ENCODE measurements at regions not wholly inside any gene's neighbourhood (a gene's known extent, or its start where the extent isn't known, plus 50 kb on each side); places are given as distances from the start of the nearest gene placed in this dataset.

DNA sequence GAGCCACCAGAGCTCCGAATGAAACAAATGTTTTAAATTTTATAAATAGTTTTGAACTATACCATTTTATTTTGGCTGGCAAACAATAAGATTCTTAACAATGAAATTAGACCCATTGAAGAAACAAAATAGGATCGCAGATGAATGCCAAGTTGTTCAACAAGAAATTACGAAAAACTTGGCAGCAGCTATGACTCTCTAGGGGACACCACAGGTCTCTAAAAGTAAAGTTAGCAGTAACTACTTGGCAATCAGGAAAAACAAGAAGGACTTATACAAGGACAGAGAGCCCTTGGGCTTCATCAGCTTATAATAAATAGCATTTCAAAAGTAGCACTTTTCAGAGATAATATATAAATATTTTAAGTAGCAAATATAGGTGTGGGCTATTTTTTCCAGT lies 603.8 kb upstream of the PSMD7 start:
- H3K27ac ChIP-seq (ENCODE audit: insufficient read depth in 1 of 2, low read depth in 1 of 2, low read length in 2 of 2, poor library complexity in 1 of 2, severe bottlenecking in 2 of 2) = no peak overlapping the region
- H3K9me3 ChIP-seq (ENCODE audit: control extremely low read depth in 1 of 5, control insufficient read depth in 4 of 5, insufficient read depth in 2 of 5, low read depth in 1 of 5, low read length in 4 of 5) = no peaks in the 10 kb centered on the region
- 100% methylated on average over 1 of the region's 3 CpGs for WGBS (ENCODE audit: insufficient coverage)
- H3K27me3 ChIP-seq (replicated peaks in 2 of 5; ENCODE audit: control insufficient read depth in 4 of 5, insufficient read depth in 5 of 5, low read length in 4 of 5) = no peaks in the 10 kb centered on the region
- no peaks in the 10 kb centered on the region for H3K4me1 ChIP-seq (ENCODE audit: control extremely low read depth in 1 of 4, control insufficient read depth in 4 of 4, insufficient read depth in 4 of 4, low read length in 3 of 4)
- ChIA-PET CTCF (no interaction called here), POLR2A (no interaction called here)
- no peak overlapping the region for H3K4me3 ChIP-seq (ENCODE audit: control insufficient read depth in 1 of 7, extremely low read depth in 1 of 7, insufficient read depth in 4 of 7, low read depth in 2 of 7, low read length in 6 of 7)
- no peaks in the 10 kb centered on the region for H3K36me3 ChIP-seq (ENCODE audit: control insufficient read depth in 4 of 4, insufficient read depth in 4 of 4, low read length in 3 of 4)
- DNase-seq = no peak

DNA sequence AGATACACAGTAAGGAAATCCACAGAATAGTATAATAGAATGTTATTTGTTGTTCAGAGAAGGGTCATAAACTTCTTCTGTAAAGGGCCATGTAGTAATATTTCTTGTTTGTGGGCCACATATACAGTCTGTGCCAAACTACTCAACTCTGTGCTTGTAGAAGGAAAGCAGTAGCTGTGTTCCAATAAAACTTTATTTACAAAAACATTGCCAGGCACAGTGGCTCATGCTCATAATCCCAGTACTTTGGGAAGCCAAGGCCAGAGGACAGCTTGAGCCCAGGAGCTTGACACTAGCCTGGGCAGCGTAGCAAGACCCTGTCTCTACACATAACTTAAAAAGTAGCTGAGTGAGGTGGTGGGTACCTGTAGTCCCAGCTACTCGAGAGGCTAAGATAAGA lies 612.8 kb upstream of the PSMD7 start:
- DNase-seq = no peak
- Histone ChIP-seq H3K27ac (ENCODE audit: insufficient read depth in 1 of 2, low read depth in 1 of 2, low read length in 2 of 2, poor library complexity in 1 of 2, severe bottlenecking in 2 of 2) (no peak overlapping the region), H3K9me3 (ENCODE audit: control extremely low read depth in 1 of 5, control insufficient read depth in 4 of 5, insufficient read depth in 2 of 5, low read depth in 1 of 5, low read length in 4 of 5) (no peaks in the 10 kb centered on the region), H3K36me3 (ENCODE audit: control insufficient read depth in 4 of 4, insufficient read depth in 4 of 4, low read length in 3 of 4) (no peaks in the 10 kb centered on the region), H3K4me3 (ENCODE audit: control insufficient read depth in 1 of 7, extremely low read depth in 1 of 7, insufficient read depth in 4 of 7, low read depth in 2 of 7, low read length in 6 of 7) (no peak overlapping the region), H3K27me3 (replicated peaks in 2 of 5; ENCODE audit: control insufficient read depth in 4 of 5, insufficient read depth in 5 of 5, low read length in 4 of 5) (no peaks in the 10 kb centered on the region), H3K4me1 (ENCODE audit: control extremely low read depth in 1 of 4, control insufficient read depth in 4 of 4, insufficient read depth in 4 of 4, low read length in 3 of 4) (no peaks in the 10 kb centered on the region)
- ChIA-PET CTCF (no interaction called here), POLR2A (no interaction called here)
- no CpG with 5 or more reads among the region's 2 CpGs for WGBS (ENCODE audit: insufficient coverage)

DNA sequence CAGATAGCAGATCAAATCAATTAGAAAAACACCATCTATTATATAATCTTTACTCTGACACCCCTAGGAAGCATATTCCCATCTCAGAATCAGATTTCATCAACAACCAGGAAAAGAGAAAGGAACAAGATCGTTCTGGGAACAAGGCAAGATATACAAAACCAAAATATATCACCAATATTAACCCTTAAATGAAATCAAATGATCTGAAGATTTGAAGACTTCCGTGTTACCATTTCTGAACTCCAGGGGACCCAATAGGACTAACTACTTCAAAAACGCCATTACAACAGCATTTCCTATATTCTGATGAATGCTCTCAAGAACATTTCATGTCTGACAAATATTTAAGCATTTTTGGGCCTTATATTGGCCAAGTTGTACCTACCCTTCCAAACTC lies 624.2 kb upstream of the ZFHX3 start:
- no peak overlapping the region for H3K4me3 ChIP-seq (ENCODE audit: control insufficient read depth in 1 of 7, extremely low read depth in 1 of 7, insufficient read depth in 4 of 7, low read depth in 2 of 7, low read length in 6 of 7)
- POLR2A ChIA-PET = no interaction called here
- H3K36me3 ChIP-seq (ENCODE audit: control insufficient read depth in 4 of 4, insufficient read depth in 4 of 4, low read length in 3 of 4) = no peaks in the 10 kb centered on the region
- DNase-seq = no peak
- CTCF ChIA-PET = no interaction called here
- no peaks in the 10 kb centered on the region for H3K4me1 ChIP-seq (ENCODE audit: control extremely low read depth in 1 of 4, control insufficient read depth in 4 of 4, insufficient read depth in 4 of 4, low read length in 3 of 4)
- peaks cover 0 to 2% (median 0%) of the 10 kb centered on the region in 5 experiments for H3K9me3 ChIP-seq (ENCODE audit: control extremely low read depth in 1 of 5, control insufficient read depth in 4 of 5, insufficient read depth in 2 of 5, low read depth in 1 of 5, low read length in 4 of 5)
- peaks cover 0 to 3% (median 0%) of the 10 kb centered on the region in 5 experiments for H3K27me3 ChIP-seq (replicated peaks in 2 of 5; ENCODE audit: control insufficient read depth in 4 of 5, insufficient read depth in 5 of 5, low read length in 4 of 5)
- 60% methylated on average over 1 of the region's 3 CpGs for WGBS (ENCODE audit: insufficient coverage)
- H3K27ac ChIP-seq (ENCODE audit: insufficient read depth in 1 of 2, low read depth in 1 of 2, low read length in 2 of 2, poor library complexity in 1 of 2, severe bottlenecking in 2 of 2) = no peak overlapping the region

DNA sequence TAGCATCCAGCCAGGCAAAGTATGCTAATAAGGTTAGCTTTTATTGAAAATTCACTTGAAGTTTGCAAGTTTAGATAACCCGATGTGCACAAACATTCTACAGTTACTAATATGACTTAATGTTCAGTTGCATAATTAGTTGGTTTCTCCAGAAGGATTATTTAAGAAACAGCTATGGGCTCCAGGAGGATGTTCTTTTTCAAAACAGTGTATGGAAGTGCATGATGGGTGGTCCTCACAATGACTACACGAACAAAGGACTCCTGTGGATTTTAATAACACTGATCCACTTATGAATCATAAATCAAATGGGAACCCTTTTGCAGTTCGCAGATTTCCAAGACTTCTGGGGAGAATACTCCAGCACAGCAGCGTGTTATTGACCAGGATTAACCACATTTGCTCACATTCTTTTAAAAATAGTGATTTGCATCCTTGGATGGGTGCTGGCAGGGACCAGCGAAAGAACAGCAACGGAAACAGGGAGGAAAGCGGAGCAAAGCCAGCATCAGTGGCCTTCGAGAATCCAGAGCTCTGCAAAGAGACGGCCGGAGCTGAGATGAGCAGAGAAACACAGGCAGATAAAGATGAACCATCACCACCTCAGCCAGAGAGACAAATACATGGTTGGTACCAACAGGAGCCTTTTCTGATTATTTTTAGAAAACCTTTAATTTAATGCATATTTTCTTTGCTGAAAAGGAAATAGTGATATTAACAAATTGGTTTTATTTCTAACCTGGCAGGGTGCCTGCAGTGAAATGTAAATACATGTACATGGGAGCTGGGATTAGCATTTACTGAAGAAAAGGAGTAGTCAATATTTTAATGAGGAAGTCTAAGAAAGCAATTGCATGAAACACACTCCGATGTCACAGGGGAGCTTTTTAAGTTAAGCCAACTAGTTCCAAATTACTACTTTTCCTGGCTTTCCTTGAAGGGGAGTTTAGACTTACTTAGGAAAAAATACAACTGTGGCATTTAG lies 623.2 kb upstream of the ZFHX3 start:
- WGBS (ENCODE audit: insufficient coverage) = 36% methylated on average over 7 of the region's 11 CpGs
- no peaks in the 10 kb centered on the region for H3K36me3 ChIP-seq (ENCODE audit: control insufficient read depth in 4 of 4, insufficient read depth in 4 of 4, low read length in 3 of 4)

DNA sequence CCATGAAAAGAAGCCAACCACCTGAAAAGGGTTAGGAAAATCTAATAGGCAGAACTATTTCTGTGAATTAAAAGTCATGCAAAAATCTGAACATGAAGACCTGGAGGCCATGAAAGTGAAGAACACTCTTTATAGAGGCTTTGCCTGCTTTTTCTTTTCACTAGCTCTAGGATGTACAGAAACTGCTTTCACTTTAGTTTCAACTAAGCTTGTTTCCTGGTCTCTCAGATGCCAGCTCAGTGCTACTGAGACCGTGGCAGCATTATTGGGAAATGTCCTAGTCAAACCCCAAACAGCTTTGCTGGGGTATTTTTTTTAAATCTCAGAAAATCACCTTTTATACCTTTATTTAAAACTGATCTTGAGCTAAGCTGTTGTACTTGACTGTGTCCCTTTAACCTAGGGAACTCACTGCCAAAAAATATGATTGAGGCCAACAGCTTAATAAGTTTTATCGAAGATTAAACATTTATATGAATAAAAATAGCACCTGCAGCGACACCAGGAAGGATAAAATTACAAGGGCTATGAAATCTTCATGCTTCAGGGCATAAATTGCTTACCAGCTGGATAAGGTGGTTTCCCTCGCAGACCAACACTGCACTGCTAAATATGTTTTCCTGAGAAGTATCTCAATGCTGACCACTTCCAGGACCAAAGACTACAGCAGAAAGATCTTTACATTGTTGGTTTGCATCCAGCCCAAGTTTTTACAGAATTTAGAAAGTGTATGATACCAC lies 621.8 kb upstream of the ZFHX3 start:
- H3K4me1 ChIP-seq (ENCODE audit: control extremely low read depth in 1 of 4, control insufficient read depth in 4 of 4, insufficient read depth in 4 of 4, low read length in 3 of 4) = no peaks in the 10 kb centered on the region
- H3K4me3 ChIP-seq (ENCODE audit: control insufficient read depth in 1 of 7, extremely low read depth in 1 of 7, insufficient read depth in 4 of 7, low read depth in 2 of 7, low read length in 6 of 7) = no peak overlapping the region
- H3K27me3 ChIP-seq (replicated peaks in 2 of 5; ENCODE audit: control insufficient read depth in 4 of 5, insufficient read depth in 5 of 5, low read length in 4 of 5) = peaks cover 0 to 3% (median 0%) of the 10 kb centered on the region in 5 experiments
- H3K27ac ChIP-seq (ENCODE audit: insufficient read depth in 1 of 2, low read depth in 1 of 2, low read length in 2 of 2, poor library complexity in 1 of 2, severe bottlenecking in 2 of 2) = no peak overlapping the region
- ChIA-PET POLR2A (no interaction called here), CTCF (no interaction called here)
- 100% methylated on average over 2 of the region's 4 CpGs for WGBS (ENCODE audit: insufficient coverage)
- H3K36me3 ChIP-seq (ENCODE audit: control insufficient read depth in 4 of 4, insufficient read depth in 4 of 4, low read length in 3 of 4) = no peaks in the 10 kb centered on the region
- H3K9me3 ChIP-seq (ENCODE audit: control extremely low read depth in 1 of 5, control insufficient read depth in 4 of 5, insufficient read depth in 2 of 5, low read depth in 1 of 5, low read length in 4 of 5) = peaks cover 0 to under 1% (median 0%) of the 10 kb centered on the region in 5 experiments
- DNase-seq = no peak

More for the DNA sequence above, 623.2 kb upstream of the ZFHX3 start:
- ChIA-PET CTCF (interaction anchor here (0.6 kb wide), 1 partner anchor 1478 kb away, joined by 4 read pairs; no protein-coding TSS in a partner anchor), POLR2A (no interaction called here)
- Histone ChIP-seq H3K9me3 (ENCODE audit: control extremely low read depth in 1 of 5, control insufficient read depth in 4 of 5, insufficient read depth in 2 of 5, low read depth in 1 of 5, low read length in 4 of 5) (peaks cover 0 to 2% (median 0%) of the 10 kb centered on the region in 5 experiments), H3K27ac (ENCODE audit: insufficient read depth in 1 of 2, low read depth in 1 of 2, low read length in 2 of 2, poor library complexity in 1 of 2, severe bottlenecking in 2 of 2) (no peak overlapping the region), H3K27me3 (replicated peaks in 2 of 5; ENCODE audit: control insufficient read depth in 4 of 5, insufficient read depth in 5 of 5, low read length in 4 of 5) (peaks cover 0 to 3% (median 0%) of the 10 kb centered on the region in 5 experiments), H3K4me1 (ENCODE audit: control extremely low read depth in 1 of 4, control insufficient read depth in 4 of 4, insufficient read depth in 4 of 4, low read length in 3 of 4) (no peaks in the 10 kb centered on the region), H3K4me3 (ENCODE audit: control insufficient read depth in 1 of 7, extremely low read depth in 1 of 7, insufficient read depth in 4 of 7, low read depth in 2 of 7, low read length in 6 of 7) (no peak overlapping the region)
- DNase-seq = no peak

DNA sequence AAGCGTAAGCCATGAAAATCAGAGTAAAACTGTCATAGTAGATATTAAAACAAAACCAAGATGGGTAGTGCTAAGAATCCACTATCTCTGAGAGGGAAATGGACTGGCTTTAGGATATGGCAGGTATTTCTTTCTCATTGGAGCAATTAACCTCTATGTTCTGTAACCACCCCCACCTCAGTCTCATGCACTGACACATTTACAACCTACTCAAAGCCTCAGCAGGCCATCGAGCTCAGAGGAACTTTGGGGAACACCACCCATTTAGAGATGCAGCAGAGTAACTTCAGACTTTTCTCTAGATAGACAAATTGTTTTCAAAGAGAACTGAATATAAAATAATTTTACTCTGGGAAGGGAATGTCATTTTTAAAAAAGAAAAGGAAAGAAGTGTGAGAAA lies 615.8 kb upstream of the ZFHX3 start:
- DNase-seq = no peak
- Histone ChIP-seq H3K4me3 (ENCODE audit: control insufficient read depth in 1 of 7, extremely low read depth in 1 of 7, insufficient read depth in 4 of 7, low read depth in 2 of 7, low read length in 6 of 7) (no peak overlapping the region), H3K4me1 (ENCODE audit: control extremely low read depth in 1 of 4, control insufficient read depth in 4 of 4, insufficient read depth in 4 of 4, low read length in 3 of 4) (no peaks in the 10 kb centered on the region), H3K9me3 (ENCODE audit: control extremely low read depth in 1 of 5, control insufficient read depth in 4 of 5, insufficient read depth in 2 of 5, low read depth in 1 of 5, low read length in 4 of 5) (no peaks in the 10 kb centered on the region), H3K36me3 (ENCODE audit: control insufficient read depth in 4 of 4, insufficient read depth in 4 of 4, low read length in 3 of 4) (no peaks in the 10 kb centered on the region), H3K27ac (ENCODE audit: insufficient read depth in 1 of 2, low read depth in 1 of 2, low read length in 2 of 2, poor library complexity in 1 of 2, severe bottlenecking in 2 of 2) (no peak overlapping the region), H3K27me3 (replicated peaks in 2 of 5; ENCODE audit: control insufficient read depth in 4 of 5, insufficient read depth in 5 of 5, low read length in 4 of 5) (peaks cover 0 to 3% (median 0%) of the 10 kb centered on the region in 5 experiments)
- no CpG with 5 or more reads among the region's 2 CpGs for WGBS (ENCODE audit: insufficient coverage)
- CTCF ChIA-PET = no interaction called here
- POLR2A ChIA-PET = no interaction called here

DNA sequence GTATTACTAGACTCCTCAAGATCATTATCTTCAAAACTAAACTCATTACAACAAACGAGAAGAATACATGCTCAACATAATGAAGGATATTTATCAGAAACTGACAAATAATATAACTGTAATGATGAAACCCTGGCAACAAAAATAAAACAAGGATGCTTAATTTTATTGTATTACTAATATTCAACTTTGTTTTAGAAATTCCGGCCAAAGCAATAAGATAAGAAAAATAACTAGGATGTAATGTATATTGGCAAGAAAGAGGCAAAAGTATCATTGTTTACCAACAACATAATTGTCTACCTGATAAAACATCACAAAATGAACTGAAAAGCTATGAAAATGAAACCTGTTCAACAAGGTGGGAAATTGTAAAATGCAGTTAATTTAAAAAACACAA lies 588.3 kb upstream of the ZFHX3 start:
- Histone ChIP-seq H3K4me3 (ENCODE audit: control insufficient read depth in 1 of 7, extremely low read depth in 1 of 7, insufficient read depth in 4 of 7, low read depth in 2 of 7, low read length in 6 of 7) (no peak overlapping the region), H3K27me3 (replicated peaks in 2 of 5; ENCODE audit: control insufficient read depth in 4 of 5, insufficient read depth in 5 of 5, low read length in 4 of 5) (no peaks in the 10 kb centered on the region), H3K27ac (ENCODE audit: insufficient read depth in 1 of 2, low read depth in 1 of 2, low read length in 2 of 2, poor library complexity in 1 of 2, severe bottlenecking in 2 of 2) (no peak overlapping the region), H3K36me3 (ENCODE audit: control insufficient read depth in 4 of 4, insufficient read depth in 4 of 4, low read length in 3 of 4) (no peaks in the 10 kb centered on the region), H3K4me1 (ENCODE audit: control extremely low read depth in 1 of 4, control insufficient read depth in 4 of 4, insufficient read depth in 4 of 4, low read length in 3 of 4) (no peaks in the 10 kb centered on the region), H3K9me3 (ENCODE audit: control extremely low read depth in 1 of 5, control insufficient read depth in 4 of 5, insufficient read depth in 2 of 5, low read depth in 1 of 5, low read length in 4 of 5) (peaks cover 0 to 2% (median 2%) of the 10 kb centered on the region in 5 experiments)
- ChIA-PET POLR2A (no interaction called here), CTCF (no interaction called here)
- WGBS (ENCODE audit: insufficient coverage) = no CpG with 5 or more reads among the region's 2 CpGs
- no peak for DNase-seq

All from common myeloid progenitor, CD34-positive (primary cell).